ENCODE measurements at regions not wholly inside any gene's neighbourhood (a gene's known extent, or its start where the extent isn't known, plus 50 kb on each side); places are given as distances from the start of the nearest gene placed in this dataset.

GRCh38 chr3:110198717-110199587, 861.6 kb upstream of the DPPA4 start:
- H3K4me1 ChIP-seq (ENCODE audit: insufficient read depth, low read length) = no peaks in the 10 kb centered on the region
- H3K9me3 ChIP-seq (ENCODE audit: low read length) = no peaks in the 10 kb centered on the region
- no peaks in the 10 kb centered on the region for H4K20me1 ChIP-seq (ENCODE audit: low read length)
- no peak for TF ChIP-seq EZH2phosphoT487 (IDR thresholded peaks at IDR 0.05; ENCODE audit: borderline replicate concordance, low read length)
- no peak for TF ChIP-seq CTCF (conservative IDR thresholded peaks at IDR 0.05; ENCODE audit: low read depth, low read length)
- no peak for TF ChIP-seq EZH2 (IDR thresholded peaks at IDR 0.05; ENCODE audit: low read length, unreplicated experiment)
- CTCF ChIA-PET = no interaction called here
- H3K36me3 ChIP-seq (ENCODE audit: low read depth, low read length) = no peaks in the 10 kb centered on the region
- BruUV-seq (replicated peaks) = no TSS peak
- intact Hi-C loops (cut with micrococcal nuclease) = no loop called here
- H3K79me2 ChIP-seq (ENCODE audit: low read length) = no peaks in the 10 kb centered on the region
- no peak overlapping the region for H3K4me3 ChIP-seq (ENCODE audit: low read length)
- H3K9me2 ChIP-seq (replicated peaks; ENCODE audit: low read length) = no peaks in the 10 kb centered on the region
- no peaks in the 10 kb centered on the region for H3K27me3 ChIP-seq (ENCODE audit: low read length)
- no peak overlapping the region for H3K4me2 ChIP-seq (ENCODE audit: low read length)
- POLR2A ChIA-PET (ENCODE audit: unreplicated experiment) = no interaction called here
- H3K9ac ChIP-seq (ENCODE audit: low read length) = no peak overlapping the region
- H3K27ac ChIP-seq (ENCODE audit: low read length) = no peak overlapping the region
- no peak overlapping the region for H2AFZ ChIP-seq (ENCODE audit: low read length)
- ATAC-seq (no peak), DNase-seq (no peak)
- H3F3A ChIP-seq (ENCODE audit: low read length, unreplicated experiment) = no peaks in the 10 kb centered on the region

- Histone ChIP-seq H3K36me3 (ENCODE audit: low read depth, low read length) (no peaks in the 10 kb centered on the region), H3K79me2 (ENCODE audit: low read length) (no peaks in the 10 kb centered on the region), H4K20me1 (ENCODE audit: low read length) (no peaks in the 10 kb centered on the region), H3F3A (ENCODE audit: low read length, unreplicated experiment) (no peaks in the 10 kb centered on the region), H3K27ac (ENCODE audit: low read length) (no peak overlapping the region), H3K4me2 (ENCODE audit: low read length) (no peak overlapping the region), H3K4me3 (ENCODE audit: low read length) (no peak overlapping the region), H3K9ac (ENCODE audit: low read length) (no peak overlapping the region), H3K27me3 (ENCODE audit: low read length) (no peaks in the 10 kb centered on the region), H3K9me3 (ENCODE audit: low read length) (no peaks in the 10 kb centered on the region), H3K9me2 (replicated peaks; ENCODE audit: low read length) (no peaks in the 10 kb centered on the region), H2AFZ (ENCODE audit: low read length) (no peak overlapping the region), H3K4me1 (ENCODE audit: insufficient read depth, low read length) (no peaks in the 10 kb centered on the region)
- intact Hi-C loops (cut with micrococcal nuclease) = no loop called here
- ChIA-PET CTCF (no interaction called here), POLR2A (ENCODE audit: unreplicated experiment) (no interaction called here)
- no TSS peak for BruUV-seq (replicated peaks)
- TF ChIP-seq CTCF (conservative IDR thresholded peaks at IDR 0.05; ENCODE audit: low read depth, low read length) = no peak
- no peak for TF ChIP-seq EZH2phosphoT487 (IDR thresholded peaks at IDR 0.05; ENCODE audit: borderline replicate concordance, low read length)
- DNase-seq (no peak), ATAC-seq (no peak)
Observed at GRCh38 chr3:110199588-110199943, 862.2 kb upstream of the DPPA4 start.

GRCh38 chr3:110210086-110210660, 861.4 kb upstream of the NECTIN3 start:
- no peaks in the 10 kb centered on the region for H3K4me1 ChIP-seq (ENCODE audit: insufficient read depth, low read length)
- TF ChIP-seq CTCF (conservative IDR thresholded peaks at IDR 0.05; ENCODE audit: low read depth, low read length) (no peak), EZH2 (IDR thresholded peaks at IDR 0.05; ENCODE audit: low read length, unreplicated experiment) (no peak), EZH2phosphoT487 (IDR thresholded peaks at IDR 0.05; ENCODE audit: borderline replicate concordance, low read length) (no peak)
- CTCF ChIA-PET = no interaction called here
- BruUV-seq (replicated peaks) = no TSS peak
- no peak for ATAC-seq
- H3K27ac ChIP-seq (ENCODE audit: low read length) = no peak overlapping the region
- H3K9me3 ChIP-seq (ENCODE audit: low read length) = no peaks in the 10 kb centered on the region
- H3F3A ChIP-seq (ENCODE audit: low read length, unreplicated experiment) = no peaks in the 10 kb centered on the region
- H3K27me3 ChIP-seq (ENCODE audit: low read length) = no peaks in the 10 kb centered on the region
- H2AFZ ChIP-seq (ENCODE audit: low read length) = no peak overlapping the region
- H3K79me2 ChIP-seq (ENCODE audit: low read length) = no peaks in the 10 kb centered on the region
- H4K20me1 ChIP-seq (ENCODE audit: low read length) = no peaks in the 10 kb centered on the region
- POLR2A ChIA-PET (ENCODE audit: unreplicated experiment) = no interaction called here
- H3K4me3 ChIP-seq (ENCODE audit: low read length) = no peak overlapping the region
- DNase-seq = no peak
- no peak overlapping the region for H3K4me2 ChIP-seq (ENCODE audit: low read length)
- no peaks in the 10 kb centered on the region for H3K36me3 ChIP-seq (ENCODE audit: low read depth, low read length)
- H3K9ac ChIP-seq (ENCODE audit: low read length) = no peak overlapping the region
- intact Hi-C loops (cut with micrococcal nuclease) = no loop called here
- no peaks in the 10 kb centered on the region for H3K9me2 ChIP-seq (replicated peaks; ENCODE audit: low read length)

Data from PC-3 (cell line).